DMS153 treated with DMSO at 0.1 percent for 48 hours (cell line): ENCODE measurements at regions not wholly inside any gene's neighbourhood (a gene's known extent, or its start where the extent isn't known, plus 50 kb on each side); places are given as distances from the start of the nearest gene placed in this dataset.

Source experiments
- DNase-seq: peaks from one replicate; lab custom pipeline; 2025; ENCODE audit not compliant: unreplicated experiment; lab: John Stamatoyannopoulos, UW

GRCh38 chr6:145031001-145031400, 704.3 kb downstream of the EPM2A start:
- DNase-seq, result no peak

- no peak for DNase-seq
These were observed 703.4 kb downstream of the EPM2A start for GRCh38 chr6:145031962-145032361.

GRCh38 chr6:145032562-145033145, 702.7 kb downstream of the EPM2A start:
- no peak for DNase-seq

DNA sequence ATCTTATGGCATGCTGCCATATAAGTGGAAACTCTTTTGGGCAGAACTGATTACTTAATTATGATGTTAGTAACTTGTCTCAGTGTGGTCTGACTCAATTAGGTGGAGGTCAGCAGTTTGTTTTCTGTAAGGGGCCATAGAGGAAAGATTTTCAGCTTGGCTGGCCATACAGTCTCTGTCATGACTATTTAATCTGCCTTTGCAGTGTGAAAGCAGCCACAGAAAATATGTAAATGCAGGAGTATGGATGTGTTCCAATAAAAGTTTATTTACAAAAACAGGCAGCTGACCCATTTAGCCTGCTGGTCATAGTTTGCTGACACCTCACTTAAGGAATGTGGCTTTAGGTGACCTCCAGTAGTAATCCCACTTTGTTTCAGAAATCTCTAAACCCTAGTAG, 700.7 kb downstream of the EPM2A start:
- DNase-seq, result no peak

DNA sequence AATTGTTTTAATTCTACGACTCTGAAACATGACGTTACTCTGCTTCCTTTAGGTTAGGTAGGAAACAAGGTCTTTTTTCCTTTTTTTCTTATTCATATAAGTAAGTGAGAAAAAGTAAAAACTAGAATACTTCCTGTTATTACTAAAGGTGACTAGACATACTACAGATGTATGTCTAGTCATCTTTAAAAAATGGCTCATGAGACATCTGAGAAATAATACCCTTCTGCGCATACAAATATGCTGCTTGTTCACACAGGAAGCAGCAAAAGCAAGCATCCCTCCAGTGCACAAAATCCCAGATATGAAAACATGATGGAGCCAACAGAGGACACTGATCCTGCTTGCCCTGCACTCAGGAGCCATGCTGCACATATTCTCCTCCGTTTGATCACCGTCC, 699.1 kb downstream of the EPM2A start:
- no peak for DNase-seq

DNA sequence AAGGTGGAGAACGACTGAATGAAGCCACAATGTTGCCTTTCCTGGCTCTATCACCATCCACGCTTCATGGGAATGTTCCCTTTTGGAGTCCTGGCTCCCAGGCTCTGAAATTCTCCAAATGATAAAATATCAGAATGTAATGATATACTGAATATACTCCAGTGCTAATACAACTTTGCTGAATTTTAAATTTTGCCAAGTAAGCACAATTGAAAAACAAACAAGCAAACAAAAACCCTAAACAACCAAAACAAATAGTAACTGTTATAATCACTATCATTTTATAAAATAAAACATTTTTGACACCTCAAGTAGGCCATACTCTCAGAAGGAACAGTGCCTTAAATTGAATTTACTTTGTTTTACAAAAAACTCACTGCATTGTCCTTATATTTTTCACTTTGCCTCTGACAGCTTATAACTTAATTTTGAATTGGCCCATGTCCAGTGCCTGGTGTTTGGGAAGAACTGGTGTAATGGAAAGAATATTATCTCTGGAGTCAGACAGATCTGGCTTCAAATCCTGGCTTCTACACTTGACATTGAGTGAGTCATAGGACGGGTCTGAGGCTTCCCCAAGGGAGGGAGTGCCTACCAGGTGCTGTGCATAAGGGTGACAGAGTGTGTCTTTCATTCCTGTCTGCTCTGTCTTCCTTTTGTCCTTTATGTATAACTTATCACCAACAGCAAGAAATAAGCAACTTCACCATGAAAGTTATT, 698.3 kb downstream of the EPM2A start:
- DNase-seq, result no peak

DNA sequence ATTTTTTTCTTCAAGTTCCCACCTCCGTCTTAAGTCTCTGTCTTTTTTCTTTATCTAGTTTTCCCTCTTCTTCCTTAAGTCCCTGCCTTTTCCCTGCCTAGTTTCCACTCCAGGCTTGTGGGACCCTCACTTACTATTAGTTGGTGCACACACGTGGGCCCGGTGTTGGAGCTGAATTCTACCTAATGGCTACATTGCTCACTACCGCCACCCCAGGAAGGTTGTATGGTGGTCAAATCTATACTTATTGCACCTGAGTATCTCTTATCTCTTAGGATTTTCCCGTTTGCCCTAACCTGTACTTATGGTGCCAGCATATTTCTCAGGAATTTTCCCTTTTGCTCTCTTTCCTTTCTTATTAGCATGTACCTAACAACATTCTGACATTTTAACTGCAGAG, 692.8 kb downstream of the EPM2A start:
- DNase-seq, result no peak

GRCh38 chr6:145043926-145044500, 691.3 kb downstream of the EPM2A start:
- no peak for DNase-seq

DNA sequence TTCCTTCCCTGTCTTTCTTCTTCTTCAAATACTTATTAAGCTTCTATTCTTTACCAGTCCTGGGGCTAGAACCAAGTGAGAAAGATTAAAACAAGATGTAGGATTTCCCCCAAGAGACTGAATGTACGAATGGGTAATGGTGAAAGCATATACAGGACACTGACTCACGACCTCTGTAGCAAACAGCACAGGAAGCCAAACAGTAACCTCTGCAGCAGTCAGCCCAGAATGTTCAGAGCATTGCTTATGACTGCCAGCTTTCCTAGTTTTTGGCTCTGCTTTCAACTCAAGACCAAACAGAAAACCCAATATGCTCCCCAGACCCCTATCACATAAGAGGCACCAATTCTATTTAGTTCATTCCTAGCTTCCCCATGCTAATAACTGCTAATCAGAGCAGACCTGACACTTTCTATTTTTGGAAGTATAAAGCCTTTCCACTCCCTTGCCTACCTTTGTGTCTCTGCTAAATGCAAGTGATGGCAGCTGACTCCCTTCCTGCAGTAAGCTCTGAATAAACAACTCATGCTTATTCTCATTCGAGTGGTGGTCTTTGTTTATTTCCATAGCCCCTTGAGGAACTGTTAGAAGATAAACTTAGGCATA, 690.6 kb downstream of the EPM2A start:
- no peak for DNase-seq

DNA sequence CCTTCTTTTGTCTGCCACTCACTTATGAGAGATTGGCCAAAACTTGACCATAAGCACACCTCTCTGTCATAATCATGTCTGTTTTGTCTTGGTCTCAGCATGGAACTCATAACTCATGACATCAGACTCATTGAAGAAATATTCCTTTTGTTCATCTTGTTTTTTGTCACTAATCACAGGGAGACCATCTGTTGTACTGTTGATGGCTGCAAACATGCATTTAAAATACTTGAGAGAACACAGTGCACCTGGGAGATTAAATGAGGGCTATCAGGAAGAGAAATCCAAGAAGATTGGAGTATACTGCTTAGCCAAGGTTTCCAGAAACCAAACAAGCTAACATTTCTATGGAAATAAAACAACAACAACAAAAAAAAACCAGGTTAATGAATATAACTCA, 689.7 kb downstream of the EPM2A start:
- no peak for DNase-seq

DNA sequence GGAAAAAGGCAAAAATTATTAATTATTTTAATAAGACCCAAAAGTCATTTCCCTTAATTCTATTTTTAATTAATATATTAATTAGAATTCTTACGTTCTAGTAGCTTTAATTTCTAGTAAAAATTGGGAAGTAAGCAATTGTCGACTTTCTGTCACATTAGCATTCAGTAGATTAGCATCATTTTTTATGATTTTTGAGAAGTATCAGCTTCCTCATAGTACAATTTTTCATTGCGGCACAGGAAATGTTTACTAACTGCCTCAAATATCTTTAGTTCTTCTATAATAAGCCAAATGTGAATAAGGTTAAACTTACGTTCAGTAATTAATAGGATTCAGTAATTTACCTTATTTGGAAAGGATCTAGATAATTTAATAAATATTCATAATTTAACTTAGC, 687.4 kb downstream of the EPM2A start:
- DNase-seq, result no peak

GRCh38 chr6:145051661-145052060, 683.7 kb downstream of the EPM2A start:
- DNase-seq, result no peak

- DNase-seq, result no peak
These were observed 679.8 kb downstream of the EPM2A start for GRCh38 chr6:145055567-145055966.

- DNase-seq, result no peak
These were observed 674.6 kb downstream of the EPM2A start for GRCh38 chr6:145060714-145061113.

DNA sequence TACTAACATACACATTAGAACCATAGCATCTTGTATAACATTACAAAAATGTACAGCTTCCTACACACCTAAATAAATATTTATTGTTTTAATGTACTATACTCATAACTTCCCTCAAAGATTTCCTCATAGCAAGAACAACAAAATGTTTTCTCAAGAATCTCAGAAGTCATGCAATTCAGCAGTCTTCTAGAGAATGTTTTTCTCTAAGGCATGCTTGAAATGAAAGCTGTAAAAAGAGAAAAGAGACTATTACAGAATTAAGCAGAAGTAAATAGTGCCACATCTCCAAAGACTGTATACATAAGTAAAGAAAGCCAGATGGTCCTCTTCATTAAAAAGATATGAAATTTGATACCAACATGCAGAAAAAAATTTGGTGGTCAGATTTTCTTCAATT, 672.2 kb downstream of the EPM2A start:
- DNase-seq, result no peak

DNA sequence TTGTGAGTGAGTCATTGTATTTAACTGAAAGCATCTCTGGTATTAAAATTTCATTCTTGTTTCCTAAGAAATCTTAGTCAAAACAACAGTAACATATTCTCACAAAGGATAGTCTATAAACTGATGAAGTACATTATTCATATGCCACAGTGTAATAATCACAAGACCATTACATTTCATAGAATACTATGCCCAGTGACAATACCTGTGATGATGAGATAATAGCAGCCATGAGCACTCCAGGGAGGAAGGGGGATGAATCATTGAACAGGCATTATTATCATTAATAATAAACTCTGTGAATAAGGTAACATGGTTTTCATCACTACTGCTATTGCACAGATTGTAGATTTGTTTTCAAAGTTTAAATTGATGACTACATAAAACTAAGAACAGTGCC, 667.9 kb downstream of the EPM2A start:
- DNase-seq, result no peak

DNA sequence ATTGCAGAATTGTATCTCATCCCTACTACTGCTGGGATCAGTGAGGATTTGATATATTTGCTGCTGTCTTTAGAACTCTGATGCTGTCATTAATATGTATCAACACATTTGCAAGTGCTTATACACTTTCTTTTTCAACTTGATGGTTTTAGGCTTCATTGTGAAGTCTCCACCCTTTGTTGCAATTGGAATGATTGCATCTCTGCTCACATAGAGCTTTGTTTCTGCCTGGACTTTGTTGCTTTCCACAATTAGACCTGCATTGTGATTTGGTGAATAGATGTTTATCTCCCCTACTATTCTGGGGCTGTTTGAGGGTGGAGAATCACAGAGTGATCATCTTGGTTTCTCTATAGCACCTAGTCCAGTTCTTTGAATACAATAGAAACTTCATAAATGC, 666.7 kb downstream of the EPM2A start:
- DNase-seq, result no peak

GRCh38 chr6:145069966-145070365, 665.4 kb downstream of the EPM2A start:
- DNase-seq, result no peak

DNA sequence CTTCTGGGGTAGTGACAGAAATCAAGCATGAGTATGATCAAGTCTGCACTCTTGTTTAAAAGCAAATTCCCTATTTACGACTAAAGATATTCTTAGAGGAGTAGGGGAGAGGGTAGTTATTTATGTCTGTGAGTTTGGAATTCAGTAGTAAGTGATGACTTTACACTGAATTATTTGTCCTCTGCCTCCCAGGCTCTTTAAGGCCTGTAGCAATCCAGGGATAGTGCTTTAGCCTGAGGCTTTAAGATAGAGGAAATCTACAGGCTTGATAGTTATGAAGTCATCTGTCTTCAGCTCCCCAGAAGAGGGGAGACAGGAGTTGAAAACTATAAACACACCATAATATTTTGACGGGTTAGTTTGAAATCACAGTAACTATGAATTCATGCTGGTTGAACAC, 664.5 kb downstream of the EPM2A start:
- no peak for DNase-seq

- no peak for DNase-seq
These were observed 663.5 kb downstream of the EPM2A start for GRCh38 chr6:145071836-145072235.

DNA sequence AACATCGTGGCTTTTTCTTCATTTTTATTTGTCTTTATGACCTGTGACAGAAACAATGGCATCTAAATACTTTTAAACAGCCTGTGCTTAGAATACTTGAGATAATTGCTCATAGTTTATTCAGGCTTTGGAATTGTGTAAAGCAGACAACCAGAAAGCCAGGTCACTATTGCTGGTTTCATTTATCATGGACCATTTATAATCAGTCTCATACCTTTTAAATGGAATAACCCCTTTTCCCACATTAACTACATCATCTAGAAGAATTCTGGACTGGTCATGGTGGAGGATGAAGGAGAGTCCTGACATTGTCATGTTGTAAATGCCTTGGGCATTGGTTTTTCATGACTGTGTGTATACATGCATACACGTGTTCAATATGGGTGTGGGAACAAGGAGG, 661.5 kb downstream of the EPM2A start:
- no peak for DNase-seq

DNA sequence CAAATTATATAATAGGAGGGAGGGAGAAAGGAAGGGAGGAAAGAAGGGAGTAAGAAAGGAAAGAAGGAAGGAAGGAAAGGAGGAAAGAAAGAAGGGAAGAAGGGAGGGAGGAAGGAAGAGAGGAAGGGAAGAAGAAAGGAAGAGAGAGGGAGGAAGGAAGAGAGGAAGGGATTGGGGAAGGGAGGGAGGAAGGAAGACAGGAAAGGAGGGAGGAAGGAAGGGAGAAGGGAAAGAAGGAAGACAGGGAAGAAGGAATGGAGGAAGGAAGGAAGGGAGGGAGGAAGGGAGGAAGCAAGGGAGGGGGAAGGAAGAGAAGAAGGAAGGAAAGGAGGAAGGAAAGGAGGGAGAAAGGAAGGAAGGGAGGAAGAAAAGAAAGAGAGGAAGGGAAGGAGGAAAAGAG, 660.5 kb downstream of the EPM2A start:
- DNase-seq, result no peak
